ENCODE measurements at regions not wholly inside any gene's neighbourhood (a gene's known extent, or its start where the extent isn't known, plus 50 kb on each side); places are given as distances from the start of the nearest gene placed in this dataset.
"Not testable (repeated sequence)": the region's sequence is repeated elsewhere in the genome, so short reads cannot be mapped to it uniquely, and the experiment has no call there.

DNA sequence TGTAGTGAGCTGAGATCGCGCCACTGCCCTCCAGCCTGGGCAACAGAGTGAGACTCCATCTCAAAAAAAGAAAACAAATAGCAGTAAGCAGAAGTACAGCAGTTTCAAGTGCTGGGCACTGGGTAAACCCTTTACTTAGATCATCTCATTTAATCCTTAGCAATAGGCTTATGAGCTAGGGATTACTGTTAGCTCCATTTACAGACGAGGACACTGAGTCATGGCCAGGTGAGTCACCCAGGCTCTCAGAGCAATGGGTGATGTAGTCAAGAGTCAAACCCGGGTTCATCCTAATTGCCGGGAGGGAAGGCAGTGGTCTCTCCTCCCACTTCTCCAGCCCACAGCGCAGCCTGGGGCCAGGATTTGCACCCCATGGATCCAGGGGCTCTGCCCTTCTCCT is 473.6 kb downstream of the TP53TG3F start:
- TF ChIP-seq, protein P1, sequence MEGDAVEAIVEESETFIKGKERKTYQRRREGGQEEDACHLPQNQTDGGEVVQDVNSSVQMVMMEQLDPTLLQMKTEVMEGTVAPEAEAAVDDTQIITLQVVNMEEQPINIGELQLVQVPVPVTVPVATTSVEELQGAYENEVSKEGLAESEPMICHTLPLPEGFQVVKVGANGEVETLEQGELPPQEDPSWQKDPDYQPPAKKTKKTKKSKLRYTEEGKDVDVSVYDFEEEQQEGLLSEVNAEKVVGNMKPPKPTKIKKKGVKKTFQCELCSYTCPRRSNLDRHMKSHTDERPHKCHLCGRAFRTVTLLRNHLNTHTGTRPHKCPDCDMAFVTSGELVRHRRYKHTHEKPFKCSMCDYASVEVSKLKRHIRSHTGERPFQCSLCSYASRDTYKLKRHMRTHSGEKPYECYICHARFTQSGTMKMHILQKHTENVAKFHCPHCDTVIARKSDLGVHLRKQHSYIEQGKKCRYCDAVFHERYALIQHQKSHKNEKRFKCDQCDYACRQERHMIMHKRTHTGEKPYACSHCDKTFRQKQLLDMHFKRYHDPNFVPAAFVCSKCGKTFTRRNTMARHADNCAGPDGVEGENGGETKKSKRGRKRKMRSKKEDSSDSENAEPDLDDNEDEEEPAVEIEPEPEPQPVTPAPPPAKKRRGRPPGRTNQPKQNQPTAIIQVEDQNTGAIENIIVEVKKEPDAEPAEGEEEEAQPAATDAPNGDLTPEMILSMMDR (IDR thresholded peaks at IDR 0.05) = not testable (repeated sequence)
- not testable (repeated sequence) for TF ChIP-seq POLR2A (IDR thresholded peaks at IDR 0.05)

Data from gastroesophageal sphincter (tissue), 3 donors.